ENCODE measurements at regions not wholly inside any gene's neighbourhood (a gene's known extent, or its start where the extent isn't known, plus 50 kb on each side); places are given as distances from the start of the nearest gene placed in this dataset.
"Not testable (repeated sequence)": the region's sequence is repeated elsewhere in the genome, so short reads cannot be mapped to it uniquely, and the experiment has no call there.

DNA sequence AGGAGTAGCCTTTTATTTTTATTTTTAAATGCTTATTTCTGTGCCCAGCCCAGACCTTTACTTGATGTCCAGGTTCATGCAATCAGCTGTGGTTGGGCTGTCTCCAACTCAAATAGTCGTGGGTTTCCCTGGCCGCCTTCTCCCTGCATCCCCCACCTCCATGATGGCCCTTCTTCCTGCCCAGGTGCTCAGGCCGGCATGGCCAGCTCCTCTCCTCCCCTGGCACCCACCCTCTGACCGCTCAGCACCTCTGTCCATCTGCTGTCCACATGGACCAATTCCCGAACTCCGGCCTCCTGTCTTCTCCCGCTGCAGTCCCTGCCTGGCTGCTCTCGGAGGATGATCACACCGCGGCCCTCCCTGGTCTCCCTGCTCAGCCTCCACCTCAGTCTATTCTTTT lies 81.2 kb upstream of the SULF2 start:
- no peak for DNase-seq (ENCODE audit: low read depth)

DNA sequence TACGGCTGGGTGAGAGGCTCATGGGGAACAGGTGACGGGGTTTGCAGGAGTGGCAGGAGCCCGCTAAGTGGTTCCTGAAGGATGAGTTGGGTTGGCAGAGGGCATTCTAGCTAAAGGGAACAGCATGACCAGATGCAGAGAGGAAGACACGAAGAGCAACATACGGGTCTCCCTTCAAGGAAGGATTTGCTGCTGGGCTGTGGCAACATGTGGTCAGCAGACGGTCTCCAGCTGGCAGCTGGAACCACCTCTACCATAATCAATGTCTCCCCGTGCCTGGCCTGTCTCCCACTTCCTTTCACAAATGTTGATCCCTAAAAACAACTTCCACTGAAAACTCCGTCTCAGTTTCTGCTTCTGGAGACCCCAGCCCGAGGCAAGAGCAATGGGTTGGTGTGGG lies 80.6 kb upstream of the SULF2 start:
- DNase-seq (ENCODE audit: low read depth) = no peak

DNA sequence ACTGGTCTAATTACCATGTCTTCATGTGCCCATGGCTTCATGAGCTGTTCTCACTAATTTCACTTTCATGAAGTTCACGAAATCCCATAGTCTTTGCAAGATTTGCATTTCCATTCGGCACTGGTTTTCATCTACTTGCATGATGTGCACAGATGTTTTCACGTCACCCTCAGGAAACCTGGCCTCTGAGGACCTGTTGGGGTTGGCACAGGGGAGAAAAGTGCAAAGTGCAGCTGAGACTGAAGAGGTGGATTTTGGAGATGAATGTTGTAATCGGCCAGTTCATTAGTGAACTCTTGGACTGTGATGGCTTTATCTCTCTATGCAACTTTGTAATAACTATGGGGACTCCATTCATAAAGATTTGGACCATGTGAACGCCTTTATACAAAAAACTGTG lies 80.2 kb upstream of the SULF2 start:
- no peak for DNase-seq (ENCODE audit: low read depth)

DNA sequence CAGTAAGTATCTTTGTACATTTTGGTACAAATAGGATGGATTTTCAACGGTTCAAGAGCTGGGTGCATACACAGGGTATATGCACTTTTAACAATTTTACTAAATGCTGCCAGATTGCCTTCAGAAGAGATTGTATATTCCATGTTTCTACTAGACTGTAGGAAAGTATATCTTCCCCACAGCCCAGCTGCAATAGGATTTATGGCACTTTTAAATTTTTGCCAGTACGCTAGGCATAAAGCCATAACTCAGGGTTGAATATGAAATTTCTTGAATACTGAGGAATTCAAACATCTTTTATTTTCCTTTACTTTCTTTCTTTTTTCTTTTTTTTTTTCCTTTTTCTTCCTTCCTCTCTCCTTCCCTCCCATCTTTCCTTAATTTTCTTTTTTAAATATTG lies 78.7 kb upstream of the SULF2 start:
- no peak for DNase-seq (ENCODE audit: low read depth)

DNA sequence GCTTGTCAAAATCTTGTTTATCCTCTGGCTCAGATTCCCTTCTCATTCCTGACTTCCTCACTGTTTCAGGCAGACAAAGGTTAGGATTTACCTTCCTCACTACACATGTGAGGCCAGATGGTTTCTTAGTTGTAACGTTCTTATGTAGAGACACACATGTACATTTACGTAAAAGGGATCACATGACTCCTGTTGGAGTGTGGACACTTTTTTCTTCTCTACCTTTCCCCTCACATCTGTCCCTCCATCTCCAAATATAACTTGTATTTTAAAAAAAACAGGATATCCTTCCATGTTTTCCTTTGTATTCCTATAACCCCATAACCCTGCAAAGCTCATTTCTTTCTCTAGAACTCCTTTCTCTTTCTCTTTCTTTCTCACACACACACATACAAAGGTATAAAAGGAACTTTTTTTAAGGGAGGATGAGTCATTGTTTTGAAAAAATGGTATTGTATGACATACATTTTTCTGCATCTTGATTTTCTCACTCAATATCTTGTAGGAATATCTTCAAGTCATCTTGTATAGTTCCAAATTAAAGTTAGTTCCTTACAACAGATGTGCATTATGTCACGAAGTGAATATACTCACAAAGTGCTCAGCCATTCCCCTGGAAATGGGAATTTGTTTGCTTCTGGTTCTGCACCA lies 78.2 kb upstream of the SULF2 start:
- no peak for DNase-seq (ENCODE audit: low read depth)

DNA sequence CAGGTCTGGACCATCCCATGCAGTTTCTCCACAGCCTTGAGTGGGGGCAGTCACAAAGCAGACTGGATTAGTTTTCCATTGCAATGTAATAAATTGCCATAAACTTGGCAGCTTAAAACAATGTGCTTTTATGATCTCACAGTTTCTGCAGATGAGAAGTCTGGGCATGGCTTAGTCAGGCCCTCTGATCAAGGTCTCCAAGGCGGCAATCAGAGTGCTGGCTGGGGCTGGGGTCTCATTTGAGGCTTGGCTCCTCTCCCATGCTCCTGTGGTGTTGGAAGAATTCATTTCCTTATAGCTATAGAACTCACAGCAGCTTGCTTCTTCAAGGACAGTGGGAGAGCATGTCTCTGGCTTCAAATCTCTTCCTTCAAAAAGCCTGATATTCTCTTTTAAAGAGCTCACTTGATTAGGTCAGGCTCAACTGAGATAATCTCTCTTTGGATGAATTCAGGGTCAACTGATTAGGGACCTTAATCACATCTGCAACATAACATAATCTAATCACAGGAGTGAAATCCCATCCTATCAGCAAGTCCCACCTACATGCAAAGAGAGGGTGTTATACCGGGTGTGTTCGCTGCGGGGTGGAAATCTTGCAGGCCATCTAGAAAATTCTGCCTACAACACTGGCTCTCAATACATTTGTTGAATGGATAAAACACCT lies 77.4 kb upstream of the SULF2 start:
- DNase-seq (ENCODE audit: low read depth) = no peak

DNA sequence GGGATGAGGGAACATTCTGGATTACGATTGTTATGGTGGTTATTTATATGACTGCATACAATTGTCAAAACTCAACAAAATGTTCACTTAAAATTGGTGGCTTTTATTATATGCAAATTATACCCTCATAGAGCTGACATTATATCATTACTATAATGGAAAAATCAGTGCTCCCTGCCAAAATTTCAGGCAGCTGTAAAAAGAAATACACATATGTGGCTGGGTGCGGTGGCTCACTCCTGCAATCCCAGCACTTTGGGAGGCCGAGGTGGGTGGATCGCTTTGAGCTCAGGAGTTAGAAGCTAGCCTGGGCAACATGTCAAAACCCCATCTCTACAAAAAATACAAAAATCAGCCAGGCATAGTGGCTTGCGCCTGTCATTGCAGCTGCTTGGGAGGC lies 75.8 kb upstream of the SULF2 start:
- no peak for DNase-seq (ENCODE audit: low read depth)

DNA sequence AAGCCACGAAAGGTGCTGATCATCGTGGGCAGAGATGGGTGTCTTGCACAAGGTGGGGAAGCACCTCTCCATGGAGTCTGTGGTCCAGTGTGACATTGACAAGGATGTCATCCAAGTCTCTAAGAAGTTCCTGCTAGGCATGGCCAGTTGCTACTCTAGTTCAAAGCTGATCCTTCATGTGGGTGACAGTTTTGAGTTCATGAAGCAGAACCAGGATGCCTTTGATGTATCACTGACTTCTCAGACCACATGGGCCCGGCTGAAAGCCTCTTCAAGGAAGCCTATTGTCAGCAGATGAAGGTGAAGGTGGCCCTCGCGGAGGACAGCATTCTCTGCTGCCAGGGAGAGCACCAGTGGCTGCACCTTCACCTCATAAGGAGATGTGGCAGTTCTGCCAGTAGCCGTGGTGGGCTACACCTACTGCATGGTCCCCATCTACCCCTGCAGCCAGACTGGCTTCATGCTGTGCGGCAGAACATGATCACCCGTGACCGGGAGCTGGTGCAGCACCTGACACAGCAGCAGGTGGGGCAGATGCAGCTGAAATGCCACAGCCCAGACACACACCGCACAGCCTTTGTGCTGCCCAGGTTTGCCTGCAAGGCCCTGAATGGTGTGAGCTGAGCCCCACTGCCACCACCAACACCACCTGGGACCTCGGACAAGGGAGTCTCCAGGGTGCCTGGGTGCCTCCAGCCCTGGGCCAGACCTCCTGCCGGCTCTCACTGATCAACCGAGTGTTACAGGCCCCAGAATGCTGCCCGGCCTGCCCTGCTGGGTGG lies 75.0 kb upstream of the SULF2 start:
- DNase-seq (ENCODE audit: low read depth) = no peak

DNA sequence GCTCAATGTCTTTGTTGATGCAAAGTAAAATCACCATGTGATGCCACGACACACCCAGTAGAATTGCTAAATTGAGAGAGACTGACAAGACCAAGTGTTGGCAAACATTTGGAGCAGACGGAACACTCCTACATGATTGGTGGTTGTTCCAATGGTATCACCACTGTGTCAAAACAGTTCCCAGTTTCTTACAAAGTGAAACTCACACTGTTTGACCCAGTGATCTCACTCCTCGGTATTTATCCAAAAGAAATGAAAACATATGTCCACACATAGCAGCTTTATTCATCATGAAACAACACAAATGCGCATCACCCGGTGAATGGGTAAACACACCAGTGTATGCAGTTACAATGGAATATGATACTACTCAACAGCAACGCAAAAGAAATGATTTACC lies 74.0 kb upstream of the SULF2 start:
- no peak for DNase-seq (ENCODE audit: low read depth)

DNA sequence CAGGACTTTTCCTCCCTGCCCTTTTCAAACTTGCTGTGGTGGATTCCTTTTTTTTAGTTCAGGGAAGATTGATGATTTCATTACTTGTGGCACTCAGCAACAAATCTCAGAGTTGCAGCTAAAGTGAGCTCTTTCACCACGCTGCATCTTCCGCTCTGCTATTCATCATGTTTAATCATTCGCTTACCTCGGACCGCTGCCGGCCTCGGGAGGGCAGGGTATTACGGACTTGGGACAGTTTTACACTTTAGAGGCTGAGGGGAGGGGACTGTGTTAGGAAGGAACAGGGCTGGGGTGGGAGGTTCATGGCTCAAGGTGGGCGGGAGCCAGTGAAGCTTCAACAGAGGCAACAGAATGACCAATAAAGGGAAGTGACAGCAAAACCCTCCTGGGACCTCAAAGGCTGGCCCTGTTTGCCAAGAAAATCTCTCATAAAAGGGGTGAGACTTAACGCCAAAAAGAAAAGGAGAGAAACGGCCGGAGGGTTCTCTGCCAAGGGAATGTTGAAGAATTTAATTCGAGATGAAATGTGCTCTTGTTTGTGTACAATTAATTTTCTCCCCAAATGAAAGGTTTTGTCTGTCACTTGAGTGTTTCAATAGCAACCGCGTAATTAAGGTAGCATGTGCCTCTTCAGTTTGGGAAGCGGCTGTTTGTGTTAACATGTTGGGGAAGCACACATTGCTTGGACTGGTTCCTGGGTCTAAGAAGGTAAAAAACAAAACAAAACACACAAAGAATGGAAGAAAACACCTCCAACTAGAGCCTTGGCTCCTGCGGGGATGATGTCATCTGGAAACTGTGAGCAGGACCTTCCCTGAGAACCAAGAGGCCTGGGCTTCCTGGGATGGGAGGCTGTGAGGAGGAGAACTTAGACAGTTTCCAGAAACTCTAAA lies 72.5 kb upstream of the SULF2 start:
- peak; percentile 31 for DNase-seq (ENCODE audit: low read depth)

DNA sequence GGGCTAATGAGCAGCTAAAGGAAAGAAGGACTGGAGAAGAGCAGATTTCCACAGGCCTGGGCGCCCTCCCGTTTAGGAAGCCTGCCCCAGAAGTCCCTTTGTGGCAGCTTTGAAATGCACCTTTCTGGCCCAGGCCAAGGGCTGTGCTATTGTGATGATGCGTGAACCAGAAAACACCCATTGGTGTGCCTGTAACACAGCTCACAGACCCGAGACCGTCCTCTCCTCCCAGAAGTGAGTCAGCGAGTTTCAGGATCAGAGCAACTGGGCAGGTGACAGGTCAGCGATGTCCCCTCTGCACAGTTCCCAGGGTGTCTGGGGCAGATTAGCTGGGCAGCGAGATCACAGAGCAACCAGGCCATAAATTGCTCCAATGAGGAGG lies 71.9 kb upstream of the SULF2 start:
- DNase-seq (ENCODE audit: low read depth) = peak; percentile 17

DNA sequence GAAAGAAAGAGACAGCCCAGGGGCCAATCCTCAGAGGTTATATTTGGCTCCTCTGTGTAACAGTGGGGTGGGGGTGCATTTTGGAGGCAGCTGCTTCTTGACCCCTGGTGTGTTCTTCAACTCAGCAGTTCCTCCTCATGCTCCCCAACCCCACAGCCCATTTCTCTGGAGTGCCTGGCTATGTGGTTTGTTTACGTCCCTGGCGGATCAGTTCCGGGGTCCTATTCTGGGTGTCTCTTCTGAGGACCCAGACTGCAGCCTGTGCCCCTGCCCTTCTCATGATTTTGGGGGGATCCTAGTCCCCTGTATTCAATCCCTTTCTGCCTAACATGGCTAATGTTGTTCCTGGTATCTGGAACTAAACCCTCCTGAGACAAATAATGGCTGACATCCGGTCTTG lies 70.5 kb upstream of the SULF2 start:
- DNase-seq (ENCODE audit: low read depth) = no peak

DNA sequence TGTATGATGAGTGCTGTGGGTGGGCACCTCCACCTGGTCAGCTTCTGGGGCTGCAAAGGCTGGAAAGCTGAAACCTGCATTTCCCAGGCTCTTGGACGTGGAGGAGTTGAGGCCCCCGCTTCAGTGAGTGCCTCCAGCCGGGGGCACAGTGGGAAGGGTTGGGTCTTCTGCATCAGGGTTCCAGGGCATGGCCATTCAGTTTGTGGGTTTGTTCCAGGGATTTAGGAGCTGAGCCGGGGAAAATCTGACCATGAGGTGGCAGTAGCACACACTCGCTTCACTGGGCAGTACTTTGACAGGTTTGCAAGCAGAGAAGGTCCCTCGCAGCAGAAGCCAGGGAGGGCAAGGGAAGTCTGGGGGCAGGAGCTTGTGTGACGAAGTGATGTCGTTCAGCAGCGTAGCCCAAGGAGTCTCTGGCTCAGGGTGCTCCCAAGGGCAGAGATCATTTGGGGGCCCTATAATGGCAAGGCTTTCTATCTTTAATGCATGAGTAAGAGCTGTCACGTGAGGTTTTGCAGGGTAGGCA lies 69.5 kb upstream of the SULF2 start:
- peak; percentile 55 for DNase-seq (ENCODE audit: low read depth)

DNA sequence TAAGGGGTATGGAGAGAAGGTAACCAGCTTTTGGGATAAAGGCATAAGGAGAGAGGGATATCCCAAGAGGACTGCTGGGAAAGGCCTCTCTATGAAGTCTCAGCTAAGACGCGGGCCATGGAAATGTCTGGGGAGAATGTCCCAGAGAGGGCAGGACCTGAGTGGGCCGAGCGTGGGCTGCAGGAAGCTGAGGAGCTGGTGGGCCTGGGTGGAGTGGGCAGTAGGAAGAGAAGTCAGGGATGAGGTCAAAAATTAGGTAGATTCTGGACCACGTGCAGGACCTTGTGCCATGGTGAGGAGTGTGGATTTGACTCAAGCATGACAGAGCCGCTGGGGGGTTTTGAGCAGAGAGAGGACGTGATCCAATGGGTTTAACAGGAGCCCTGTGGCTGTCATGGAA lies 66.5 kb upstream of the SULF2 start:
- DNase-seq (ENCODE audit: low read depth) = no peak

DNA sequence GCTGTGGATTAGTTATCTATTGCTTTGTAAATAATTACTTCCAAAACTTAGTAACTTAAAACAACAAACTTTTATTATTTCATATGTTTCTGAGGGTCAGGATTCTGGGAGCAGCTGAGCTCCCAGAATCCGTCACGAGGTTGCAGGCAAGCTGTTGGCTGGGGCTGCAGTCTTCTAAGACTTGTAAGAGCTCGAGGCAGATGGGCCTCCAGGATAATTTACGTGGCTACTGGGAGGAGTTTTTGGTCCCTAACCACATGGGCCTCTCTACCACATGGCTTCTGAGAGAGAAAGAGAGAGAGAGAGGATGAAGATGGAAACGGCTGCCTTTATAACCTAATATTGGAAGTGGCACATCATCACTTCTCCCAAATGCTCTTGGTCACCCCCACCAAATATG lies 64.9 kb upstream of the SULF2 start:
- no peak for DNase-seq (ENCODE audit: low read depth)

DNA sequence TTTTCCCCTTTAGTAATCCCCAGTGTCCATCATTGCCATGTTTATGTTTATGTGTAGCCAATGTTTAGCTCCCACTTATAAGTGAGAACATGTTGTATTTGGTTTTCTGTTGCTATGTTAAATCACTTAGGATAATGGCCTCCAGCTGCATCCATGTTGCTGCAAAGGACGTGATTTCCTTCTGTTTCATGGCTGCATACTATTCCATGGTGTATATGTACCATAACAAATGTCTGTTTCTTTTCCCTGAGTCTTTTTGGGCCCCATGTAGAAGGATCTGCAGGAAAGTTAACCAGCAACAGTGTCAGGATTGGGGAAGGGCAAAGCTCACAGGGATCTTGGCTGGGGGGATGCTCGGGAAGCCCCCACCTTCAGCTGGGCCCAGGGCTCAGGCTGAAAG lies 64.3 kb upstream of the SULF2 start:
- no peak for DNase-seq (ENCODE audit: low read depth)

DNA sequence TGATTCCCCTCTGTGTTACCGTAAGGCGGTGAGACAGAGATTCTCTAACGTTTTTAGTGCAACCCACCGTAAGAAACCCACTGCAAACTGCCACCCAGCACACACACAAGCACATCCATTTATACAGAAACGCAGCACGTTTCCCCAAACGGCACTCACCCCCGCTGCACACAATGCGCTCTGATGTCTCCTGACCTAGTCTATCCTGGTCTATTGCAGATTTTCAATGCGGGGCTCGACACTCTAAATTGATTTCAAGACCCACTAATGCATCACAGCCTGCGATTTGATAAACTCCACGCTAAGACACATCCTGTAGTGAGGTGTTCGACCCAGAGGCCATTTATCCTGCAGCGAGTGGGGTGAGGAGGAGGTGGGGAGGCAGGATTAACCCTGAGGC lies 63.7 kb upstream of the SULF2 start:
- DNase-seq (ENCODE audit: low read depth) = no peak

DNA sequence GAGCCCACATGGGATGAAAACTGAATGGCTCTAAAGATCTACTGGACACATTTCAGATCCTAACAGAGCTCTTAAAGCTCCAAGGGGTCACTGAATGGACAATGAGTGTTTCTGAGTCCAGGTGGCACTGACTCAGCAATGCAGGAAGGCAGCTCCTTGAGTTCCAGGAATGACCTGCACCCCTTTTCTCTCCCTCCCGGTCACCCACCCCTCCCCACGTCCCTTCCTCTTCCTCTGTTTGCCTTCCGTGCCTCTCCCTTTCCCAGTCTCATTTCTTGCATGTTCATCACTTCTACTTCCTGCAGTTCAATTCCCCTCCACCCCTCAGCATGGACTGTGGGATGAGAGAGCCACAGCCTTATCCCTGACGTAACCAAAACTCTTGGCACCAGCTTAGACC lies 63.3 kb upstream of the SULF2 start:
- DNase-seq (ENCODE audit: low read depth) = not testable (repeated sequence)

DNA sequence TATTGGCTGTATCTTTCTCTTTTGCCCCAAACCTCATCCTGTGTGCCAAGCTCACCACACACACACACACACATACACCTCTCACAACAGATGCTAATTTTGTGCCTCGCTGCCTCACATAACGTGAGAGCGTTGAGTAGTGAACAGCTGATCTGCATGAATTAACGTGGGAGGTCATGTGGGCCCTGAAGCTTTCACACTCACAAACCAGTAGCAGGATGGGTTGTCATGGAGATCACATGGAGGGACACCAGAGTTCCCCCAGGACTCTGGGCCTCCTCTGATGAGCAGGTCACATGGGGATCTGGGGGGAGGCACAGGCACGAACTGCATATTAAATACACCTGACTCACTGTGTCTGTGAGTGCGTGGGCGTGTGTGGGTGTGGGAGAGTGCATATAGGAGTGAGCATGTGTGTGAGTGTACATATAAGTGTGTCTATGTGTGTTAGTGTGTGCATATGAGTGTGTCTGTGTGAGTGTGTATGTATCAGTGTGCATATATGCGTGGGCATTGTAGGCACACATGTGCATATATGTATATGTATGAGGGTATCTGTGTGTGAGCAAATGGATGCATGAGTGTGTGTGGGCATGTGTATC lies 62.7 kb upstream of the SULF2 start:
- no peak for DNase-seq (ENCODE audit: low read depth)

DNA sequence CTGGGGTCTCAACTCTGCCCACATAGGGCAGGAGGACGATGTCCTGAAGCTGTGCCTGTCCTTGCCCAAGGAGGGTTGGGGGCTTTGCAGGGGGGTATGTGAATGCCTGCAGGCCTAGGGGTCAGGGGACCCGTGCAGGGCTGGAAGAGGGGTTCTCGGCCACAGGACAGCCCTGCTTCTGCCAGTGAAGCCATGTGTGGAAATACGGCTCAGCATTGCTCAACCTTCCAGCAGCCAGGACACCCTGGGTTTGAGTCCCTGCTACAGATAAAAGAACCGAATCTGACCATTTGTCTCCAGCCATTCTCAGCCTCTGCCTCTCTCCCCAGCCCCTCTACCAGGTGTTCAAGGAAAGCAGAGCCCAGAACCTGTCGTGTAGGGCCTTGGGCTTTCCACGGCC lies 61.9 kb upstream of the SULF2 start:
- DNase-seq (ENCODE audit: low read depth) = not testable (repeated sequence)

DNA sequence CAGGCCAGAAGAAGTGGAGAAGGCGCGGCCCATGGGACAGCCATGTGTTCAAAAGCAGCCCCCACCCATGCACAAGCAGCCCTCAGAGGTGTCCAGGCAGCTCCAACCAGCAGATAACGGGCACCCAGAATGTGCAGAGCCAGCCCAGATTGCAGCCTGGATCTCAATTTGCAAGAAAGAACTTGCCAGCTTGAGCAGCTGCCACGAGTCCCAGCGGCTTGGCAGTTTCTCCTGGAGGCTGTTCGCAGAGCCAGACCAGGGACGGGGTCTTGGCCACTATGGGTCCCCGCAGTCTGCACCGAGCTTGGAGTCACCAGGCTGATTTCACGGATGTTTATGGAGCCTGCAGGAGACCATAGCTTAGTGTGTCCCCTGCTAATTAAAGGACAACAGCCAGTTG lies 61.4 kb upstream of the SULF2 start:
- DNase-seq (ENCODE audit: low read depth) = not testable (repeated sequence)
